Small intestine (tissue), 7 donors: ENCODE measurements at regions not wholly inside any gene's neighbourhood (a gene's known extent, or its start where the extent isn't known, plus 50 kb on each side); places are given as distances from the start of the nearest gene placed in this dataset.

Source experiments
- DNase-seq, 2 donors: peaks; one replicate each; pipeline versions ENCODE4 v3.0.0 to v3.0.0-alpha.2; 2013
- FAIRE-seq: peaks from 2 replicates; lab custom pipeline; 2012; peaks lifted over from hg19 to GRCh38; lab: Jason Lieb, UNC
- H3K27ac ChIP-seq, 3 donors: one replicate each; pipeline ENCODE4 v1.5.1; 2013; ENCODE audit warnings: low read length in 2 of 3, mild to moderate bottlenecking in 2 of 3, control low read depth in 1 of 3, inconsistent platforms in 1 of 3, low read depth in 1 of 3, moderate library complexity in 1 of 3
- H3K27me3 ChIP-seq, 3 donors: one replicate each; pipeline ENCODE4 v1.6.1; 2013; ENCODE audit warnings: low read length in 3 of 3, inconsistent platforms in 1 of 3; ENCODE audit not compliant: control insufficient read depth in 3 of 3, insufficient read depth in 3 of 3
- H3K36me3 ChIP-seq, 3 donors: one replicate each; pipeline ENCODE4 v1.6.1; 2013; ENCODE audit warnings: low read length in 3 of 3, inconsistent platforms in 1 of 3, low read depth in 1 of 3, mild to moderate bottlenecking in 1 of 3, moderate library complexity in 1 of 3; ENCODE audit not compliant: control insufficient read depth in 3 of 3, insufficient read depth in 2 of 3
- H3K4me1 ChIP-seq, 3 donors: one replicate each; pipeline ENCODE4 v1.6.1; 2013; ENCODE audit warnings: low read length in 2 of 3, inconsistent platforms in 1 of 3, low read depth in 1 of 3, mild to moderate bottlenecking in 1 of 3, moderate library complexity in 1 of 3; ENCODE audit not compliant: control insufficient read depth in 3 of 3, insufficient read depth in 2 of 3
- H3K4me3 ChIP-seq, 3 donors: one replicate each; pipeline ENCODE4 v1.5.1; 2013; ENCODE audit warnings: low read length in 3 of 3, control low read depth in 1 of 3, inconsistent platforms in 1 of 3, low read depth in 1 of 3, mild to moderate bottlenecking in 1 of 3, moderate library complexity in 1 of 3
- H3K9me3 ChIP-seq, 2 donors: one replicate each; pipeline ENCODE4 v1.6.1; 2013; ENCODE audit warnings: low read depth in 1 of 2, low read length in 1 of 2; ENCODE audit not compliant: control insufficient read depth in 2 of 2, insufficient read depth in 1 of 2
- WGBS, 3 donors: extraction: QIAGEN DNeasy Blood & Tissue Kit; methylation state at CpG; one replicate each; pipeline ENCODE4 v1.1.7; 2013; 5-methylcytosine and 5-hydroxymethylcytosine counted together
- donor health status: healthy with polysubstance abuse.
- donor health status: control.
- donor health status: control.
- donor health status: Bipolar disorder and iron deficiency.
- donor health status: healthy.

DNA sequence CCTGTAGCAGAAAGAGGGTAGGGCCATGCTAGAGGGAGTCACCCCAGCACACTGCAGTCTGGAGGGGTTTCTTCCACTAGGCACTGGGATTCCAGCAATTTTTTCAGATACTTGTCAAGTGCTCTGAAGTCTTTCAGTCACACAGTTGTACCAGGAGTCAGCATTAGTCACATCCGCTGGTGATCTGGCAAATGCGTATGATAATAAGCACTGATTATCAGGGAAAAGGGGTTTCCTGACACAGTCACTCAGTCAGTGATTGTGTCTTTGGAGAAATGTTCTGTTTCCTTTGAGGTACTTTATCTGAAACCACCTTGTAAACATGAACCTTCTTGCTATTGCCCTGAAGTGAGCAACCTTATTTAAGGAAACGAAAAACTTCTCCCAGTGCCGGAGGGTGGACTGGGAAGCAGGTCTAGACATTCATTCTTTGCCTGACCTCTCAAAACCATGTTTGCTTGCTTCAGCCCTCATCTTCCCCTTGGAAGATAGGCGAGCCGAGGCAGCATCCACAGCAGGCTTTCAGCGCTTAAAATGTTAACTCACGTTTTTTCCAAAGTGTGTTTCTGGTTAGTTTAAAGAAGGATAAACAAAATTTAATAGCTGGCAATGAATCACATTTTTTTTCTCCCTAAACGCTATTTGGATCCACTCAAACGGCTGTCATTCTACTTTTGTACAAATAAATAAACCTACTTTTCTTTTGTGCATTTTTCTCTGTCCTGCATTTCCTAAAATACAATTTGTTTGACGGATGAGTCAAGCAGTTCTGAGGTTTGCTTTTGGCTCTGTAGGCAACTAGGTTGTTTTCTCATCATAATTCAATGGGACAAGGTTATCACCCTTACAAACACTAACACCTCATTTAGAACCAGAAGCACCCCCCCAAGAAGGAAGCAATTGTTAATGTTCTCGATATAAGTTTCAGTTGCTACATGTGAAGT, 77.7 kb downstream of the FOXD1 start:
- DNase-seq (no peak), FAIRE-seq (no peak)
- H3K27me3 ChIP-seq: peaks cover 2 to 50% (median 15%) of the 10 kb centered on the region in 3 donors
- H3K4me3 ChIP-seq: no peak overlapping the region
- no peak overlapping the region for H3K27ac ChIP-seq
- WGBS, 3 donors: 42 to 60% (median 55%) methylated on average over 12 of the region's 12 CpGs
- H3K9me3 ChIP-seq: no peaks in the 10 kb centered on the region
- no peaks in the 10 kb centered on the region for H3K4me1 ChIP-seq
- H3K36me3 ChIP-seq: no peaks in the 10 kb centered on the region

DNA sequence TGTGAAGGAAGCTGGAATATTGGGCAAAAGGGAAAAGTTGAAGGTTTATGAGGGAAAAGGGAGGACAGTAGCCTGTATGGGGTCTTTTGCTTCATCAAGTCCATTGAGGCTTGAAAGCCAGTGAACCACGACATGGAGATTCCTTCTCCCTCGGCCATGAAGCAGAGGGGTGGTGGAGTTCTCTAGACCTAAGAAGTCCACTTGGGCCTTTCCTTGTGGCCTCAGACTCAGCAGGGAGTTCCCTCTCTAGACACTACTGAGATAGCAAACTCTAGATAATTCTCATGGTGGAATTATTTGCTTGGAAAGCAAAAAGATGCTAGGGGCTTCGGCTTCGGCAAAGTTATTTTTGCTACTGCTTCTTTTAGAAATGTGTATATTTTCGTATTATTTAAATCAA, 78.5 kb downstream of the FOXD1 start:
- no peaks in the 10 kb centered on the region for H3K36me3 ChIP-seq
- H3K27me3 ChIP-seq: peaks cover 2 to 47% (median 15%) of the 10 kb centered on the region in 3 donors
- no peak overlapping the region for H3K4me3 ChIP-seq
- WGBS, 3 donors: 80 to 95% (median 80%) methylated on average over 5 of the region's 5 CpGs
- FAIRE-seq (no peak), DNase-seq (no peak)
- no peak overlapping the region for H3K27ac ChIP-seq
- H3K9me3 ChIP-seq: no peaks in the 10 kb centered on the region
- H3K4me1 ChIP-seq: no peaks in the 10 kb centered on the region

- Histone ChIP-seq H3K4me1 (no peaks in the 10 kb centered on the region), H3K27ac (no peak overlapping the region), H3K36me3 (no peaks in the 10 kb centered on the region), H3K4me3 (no peak overlapping the region), H3K9me3 (no peaks in the 10 kb centered on the region), H3K27me3 (peaks cover 2 to 46% (median 15%) of the 10 kb centered on the region in 3 donors)
- DNase-seq (no peak), FAIRE-seq (no peak)
- WGBS, 3 donors: 81 to 92% (median 86%) methylated on average over 5 of the region's 5 CpGs
Observed at GRCh38 chr5:73369278-73369677, 79.3 kb downstream of the FOXD1 start.

DNA sequence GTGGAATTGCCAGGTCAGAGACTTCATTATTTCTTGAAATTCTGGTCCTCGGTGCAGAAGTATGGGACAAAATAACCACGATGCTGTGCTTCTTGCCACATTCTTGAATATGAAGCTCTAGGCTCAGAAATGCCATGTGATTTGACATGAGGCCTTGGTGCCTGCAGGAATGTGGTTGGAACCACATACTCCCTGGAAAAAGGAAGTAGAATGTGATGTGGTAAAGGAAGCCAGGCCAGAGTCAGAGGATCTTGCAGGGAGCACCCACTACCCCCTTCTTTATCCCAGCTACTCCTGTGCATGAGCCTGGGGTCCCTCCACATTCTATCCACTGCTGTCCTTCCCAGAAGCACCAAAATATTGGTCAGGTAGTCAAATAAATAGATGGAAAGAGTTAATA, 80.9 kb downstream of the FOXD1 start:
- Histone ChIP-seq H3K4me1 (no peaks in the 10 kb centered on the region), H3K36me3 (no peaks in the 10 kb centered on the region), H3K27ac (no peak overlapping the region), H3K4me3 (no peak overlapping the region), H3K9me3 (no peaks in the 10 kb centered on the region), H3K27me3 (peaks cover 0 to 43% (median 15%) of the 10 kb centered on the region in 3 donors)
- FAIRE-seq (no peak), DNase-seq (no peak)
- WGBS, 3 donors: 80 to 87% (median 81%) methylated on average over 2 of the region's 2 CpGs

DNA sequence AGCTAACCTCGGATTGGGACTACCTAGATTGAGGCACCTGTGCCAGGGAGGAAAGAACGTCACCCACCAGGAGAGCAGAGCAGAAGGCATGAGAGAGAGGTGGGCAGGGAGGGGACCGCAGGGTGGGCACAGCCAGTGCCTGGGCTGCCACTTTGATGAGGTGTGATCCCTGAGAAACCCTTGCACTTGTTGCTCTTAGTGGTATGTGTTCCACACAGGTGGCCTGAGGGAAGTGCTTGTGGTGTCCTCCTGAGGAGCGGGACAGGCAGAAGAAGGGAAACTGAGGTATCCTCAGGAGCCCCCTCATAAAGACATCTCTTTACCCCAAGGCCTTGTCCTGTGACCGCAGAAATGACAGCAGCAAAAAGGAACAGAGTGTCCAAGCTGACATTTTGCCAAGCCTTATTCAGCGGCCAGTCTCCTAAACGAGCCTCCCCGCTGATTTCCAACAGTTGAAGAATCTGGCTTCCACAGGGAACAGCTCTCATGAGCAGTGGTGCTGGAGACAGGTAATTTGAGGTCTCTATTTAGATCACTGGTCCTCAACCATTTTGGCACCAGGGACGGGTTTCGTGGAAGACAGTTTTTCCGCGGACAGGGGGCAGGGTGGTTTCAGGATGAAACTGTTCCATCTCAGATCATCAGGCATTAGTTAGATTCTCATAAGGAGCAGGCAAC, 82.4 kb downstream of the FOXD1 start:
- 77 to 83% (median 81%) methylated on average over 12 of the region's 12 CpGs for WGBS, 3 donors
- FAIRE-seq (no peak), DNase-seq (no peak)
- H3K4me1 ChIP-seq: no peaks in the 10 kb centered on the region
- no peaks in the 10 kb centered on the region for H3K9me3 ChIP-seq
- H3K36me3 ChIP-seq: no peaks in the 10 kb centered on the region
- no peak overlapping the region for H3K27ac ChIP-seq
- H3K4me3 ChIP-seq: no peak overlapping the region
- H3K27me3 ChIP-seq: peaks cover 0 to 37% (median 12%) of the 10 kb centered on the region in 3 donors

GRCh38 chr5:73365301-73365853, 83.2 kb downstream of the FOXD1 start:
- H3K27me3 ChIP-seq: peaks cover 0 to 30% (median 9%) of the 10 kb centered on the region in 3 donors
- H3K27ac ChIP-seq: no peak overlapping the region
- H3K4me3 ChIP-seq: no peak overlapping the region
- FAIRE-seq (no peak), DNase-seq (no peak)
- H3K4me1 ChIP-seq: no peaks in the 10 kb centered on the region
- 65 to 88% (median 84%) methylated on average over 4 of the region's 4 CpGs for WGBS, 3 donors
- no peaks in the 10 kb centered on the region for H3K36me3 ChIP-seq
- H3K9me3 ChIP-seq: no peaks in the 10 kb centered on the region

GRCh38 chr5:73363911-73364730, 84.5 kb downstream of the FOXD1 start:
- no peaks in the 10 kb centered on the region for H3K9me3 ChIP-seq
- DNase-seq (no peak), FAIRE-seq (no peak)
- WGBS, 3 donors: 55 to 66% (median 57%) methylated on average over 4 of the region's 4 CpGs
- no peaks in the 10 kb centered on the region for H3K36me3 ChIP-seq
- H3K27me3 ChIP-seq: peaks cover 0 to 26% (median 7%) of the 10 kb centered on the region in 3 donors
- H3K27ac ChIP-seq: no peak overlapping the region
- no peak overlapping the region for H3K4me3 ChIP-seq
- H3K4me1 ChIP-seq: no peaks in the 10 kb centered on the region

GRCh38 chr5:73359395-73359794, 89.2 kb downstream of the FOXD1 start:
- no peak overlapping the region for H3K4me3 ChIP-seq
- no peaks in the 10 kb centered on the region for H3K36me3 ChIP-seq
- no peak for DNase-seq
- no peaks in the 10 kb centered on the region for H3K9me3 ChIP-seq
- no peaks in the 10 kb centered on the region for H3K4me1 ChIP-seq
- H3K27me3 ChIP-seq: peaks cover 0 to 26% (median 7%) of the 10 kb centered on the region in 3 donors
- 77 to 83% (median 78%) methylated on average over 1 of the region's 1 CpG for WGBS, 3 donors
- no peak overlapping the region for H3K27ac ChIP-seq
- FAIRE-seq: no peak
